HEK293 (cell line): ENCODE measurements at regions not wholly inside any gene's neighbourhood (a gene's known extent, or its start where the extent isn't known, plus 50 kb on each side); places are given as distances from the start of the nearest gene placed in this dataset.

Experiments used
- CTCF ChIA-PET: fragments of 350-600 bp; formaldehyde crosslinking; extraction: SDS; loops from one replicate; lab custom pipeline; 2021; ENCODE audit warnings: antibody characterized with exemption; lab: Yijun Ruan, JAX
- POLR2A ChIA-PET: fragments of 300-600 bp; formaldehyde crosslinking; extraction: SDS; loops from one replicate; lab custom pipeline; 2020; ENCODE audit warnings: antibody characterized with exemption, inconsistent platforms; lab: Yijun Ruan, JAX
- H3K27ac ChIP-seq: fragments of 200-500 bp; sonication (Bioruptor generic); 2 replicates; pipeline ENCODE4 v1.5.1; 2014; ENCODE audit warnings: low read depth, low read length, control low read depth, inconsistent platforms; ENCODE audit errors: extremely low read depth
- H3K36me3 ChIP-seq, 2 experiments: fragments of 200-500 bp in 1 of 2; sonication (Bioruptor generic) in 1 of 2; 1 replicate in 1 of 2; 2 replicates in 1 of 2; pipeline ENCODE4 v1.5.1; 2014 to 2017; ENCODE audit warnings: inconsistent platforms in 2 of 2, low read length in 2 of 2; ENCODE audit not compliant: control insufficient read depth in 2 of 2, insufficient read depth in 1 of 2
- H3K4me1 ChIP-seq: fragments of 200-500 bp; sonication (Bioruptor generic); 2 replicates; pipeline ENCODE4 v1.5.1; 2014; ENCODE audit warnings: mild to moderate bottlenecking, low read length, inconsistent platforms; ENCODE audit not compliant: control insufficient read depth, insufficient read depth
- H3K4me3 ChIP-seq: 2 replicates; pipeline ENCODE4 v1.5.1; 2011; ENCODE audit warnings: low read depth, mild to moderate bottlenecking, control low read depth, low read length, moderate library complexity
- H3K9me3 ChIP-seq: fragments of 200-500 bp; sonication (Bioruptor generic); 2 replicates; pipeline ENCODE4 v1.5.1; 2014; ENCODE audit warnings: low read depth, low read length, inconsistent platforms; ENCODE audit not compliant: control insufficient read depth, insufficient read depth
- GLI4 ChIP-seq: fragments of 450-650 bp; formaldehyde crosslinking; IDR thresholded peaks from 2 replicates; pipeline ENCODE4 v1.5.1; 2016; ENCODE audit warnings: missing biosample characterization, missing genetic modification characterization
- IKZF3 ChIP-seq: fragments of 450-650 bp; IDR thresholded peaks from 2 replicates; pipeline ENCODE4 v1.5.0; 2018; ENCODE audit warnings: missing biosample characterization, mild to moderate bottlenecking, missing genetic modification characterization, moderate library complexity
- KLF10 ChIP-seq: fragments of 450-650 bp; IDR thresholded peaks from 2 replicates; pipeline ENCODE4 v1.5.1; 2018; ENCODE audit warnings: missing biosample characterization, mild to moderate bottlenecking, missing genetic modification characterization
- KLF8 ChIP-seq: fragments of 450-650 bp; formaldehyde crosslinking; IDR thresholded peaks from 2 replicates; pipeline ENCODE4 v1.5.1; 2016; ENCODE audit warnings: missing biosample characterization, missing genetic modification characterization
- SETDB1 ChIP-seq: IDR thresholded peaks from one replicate; pipeline ENCODE4 v1.6.1; 2017; ENCODE audit warnings: mild to moderate bottlenecking, low read length, moderate library complexity, mixed read lengths; ENCODE audit not compliant: insufficient read length
- ZFP3 ChIP-seq: fragments of 450-650 bp; formaldehyde crosslinking; IDR thresholded peaks from 2 replicates; pipeline ENCODE4 v1.5.1; 2016; ENCODE audit warnings: low read depth, missing biosample characterization, missing genetic modification characterization
- ZNF133 ChIP-seq: fragments of 450-650 bp; formaldehyde crosslinking; IDR thresholded peaks from 2 replicates; pipeline ENCODE4 v1.5.1; 2016; ENCODE audit warnings: missing biosample characterization, missing genetic modification characterization
- ZNF211 ChIP-seq: fragments of 450-650 bp; formaldehyde crosslinking; IDR thresholded peaks from 2 replicates; pipeline ENCODE4 v1.5.1; 2016; ENCODE audit warnings: low read depth, missing biosample characterization, missing genetic modification characterization
- ZNF266 ChIP-seq: fragments of 450-650 bp; formaldehyde crosslinking; IDR thresholded peaks from 2 replicates; pipeline ENCODE4 v1.5.1; 2016; ENCODE audit warnings: missing biosample characterization, missing genetic modification characterization, low read depth
- ZNF302 ChIP-seq: fragments of 450-650 bp; formaldehyde crosslinking; IDR thresholded peaks from 2 replicates; pipeline ENCODE4 v1.5.1; 2016; ENCODE audit warnings: missing biosample characterization, missing genetic modification characterization, low read depth
- ZNF324 ChIP-seq: fragments of 450-650 bp; formaldehyde crosslinking; IDR thresholded peaks from 2 replicates; pipeline ENCODE4 v1.5.1; 2016; ENCODE audit warnings: missing biosample characterization, missing genetic modification characterization
- ZNF510 ChIP-seq: fragments of 450-650 bp; formaldehyde crosslinking; IDR thresholded peaks from 2 replicates; pipeline ENCODE4 v1.5.1; 2018; ENCODE audit warnings: mild to moderate bottlenecking, missing genetic modification characterization, missing biosample characterization; ENCODE audit not compliant: insufficient replicate concordance
- ZNF529 ChIP-seq: fragments of 450-650 bp; formaldehyde crosslinking; IDR thresholded peaks from 2 replicates; pipeline ENCODE4 v1.5.1; 2017; ENCODE audit warnings: missing genetic modification characterization, missing biosample characterization; ENCODE audit not compliant: insufficient replicate concordance
- ZNF548 ChIP-seq: fragments of 450-650 bp; formaldehyde crosslinking; IDR thresholded peaks from 2 replicates; pipeline ENCODE4 v1.5.1; 2016; ENCODE audit warnings: missing biosample characterization, missing genetic modification characterization
- ZNF585B ChIP-seq: fragments of 450-650 bp; formaldehyde crosslinking; IDR thresholded peaks from 2 replicates; pipeline ENCODE4 v1.5.1; 2016; ENCODE audit warnings: missing biosample characterization, missing genetic modification characterization
- ZXDB ChIP-seq: fragments of 450-650 bp; formaldehyde crosslinking; IDR thresholded peaks from 2 replicates; pipeline ENCODE4 v1.5.1; 2016; ENCODE audit warnings: missing biosample characterization, missing genetic modification characterization
- TF ChIP-seq, protein P1 (sequence below): fragments of 450-650 bp; formaldehyde crosslinking; IDR thresholded peaks from 2 replicates; pipeline ENCODE4 v1.5.1; 2016; ENCODE audit warnings: missing biosample characterization, missing genetic modification characterization
- TF ChIP-seq, protein P2 (sequence below): fragments of 450-650 bp; formaldehyde crosslinking; IDR thresholded peaks from 2 replicates; pipeline ENCODE4 v1.5.1; 2016; ENCODE audit warnings: missing biosample characterization, missing genetic modification characterization
- TF ChIP-seq, protein P3 (sequence below): sonication (generic); formaldehyde crosslinking; IDR thresholded peaks from 2 replicates; pipeline ENCODE4 v1.8.1; 2022; ENCODE audit warnings: mild to moderate bottlenecking, moderate library complexity, missing genetic modification reagents
- TF ChIP-seq, protein P4 (sequence below): fragments of 450-650 bp; formaldehyde crosslinking; IDR thresholded peaks from 2 replicates; pipeline ENCODE4 v1.5.0; 2017; ENCODE audit warnings: missing biosample characterization, missing genetic modification characterization, borderline replicate concordance
- TF ChIP-seq, protein P5 (sequence below): fragments of 450-650 bp; formaldehyde crosslinking; IDR thresholded peaks from 2 replicates; pipeline ENCODE4 v1.5.1; 2016; ENCODE audit warnings: missing biosample characterization, missing genetic modification characterization

DNA sequence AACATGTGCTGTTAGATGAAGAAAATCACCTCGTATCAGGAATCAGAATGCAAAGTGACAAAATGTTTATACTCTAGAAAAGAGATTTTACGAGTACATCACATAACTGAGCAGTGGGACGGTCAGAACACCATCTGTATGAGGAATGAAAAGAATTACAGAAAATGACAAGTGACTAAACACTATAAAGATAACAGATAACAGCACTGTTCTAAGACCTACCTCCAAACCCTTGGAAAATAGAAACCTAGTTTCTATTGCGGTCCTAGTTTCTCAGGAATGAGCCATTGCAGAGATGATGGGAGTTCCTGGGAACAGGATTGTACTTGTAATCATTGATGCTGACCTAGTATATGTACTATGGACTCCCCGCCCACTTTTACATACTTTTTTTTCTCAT is 839.4 kb upstream of the ADAMTS5 start:
- Histone ChIP-seq H3K27ac (no peak overlapping the region), H3K36me3 (no peaks in the 10 kb centered on the region), H3K4me1 (no peaks in the 10 kb centered on the region), H3K4me3 (no peak overlapping the region), H3K9me3 (no peaks in the 10 kb centered on the region)
- TF ChIP-seq, protein P1, sequence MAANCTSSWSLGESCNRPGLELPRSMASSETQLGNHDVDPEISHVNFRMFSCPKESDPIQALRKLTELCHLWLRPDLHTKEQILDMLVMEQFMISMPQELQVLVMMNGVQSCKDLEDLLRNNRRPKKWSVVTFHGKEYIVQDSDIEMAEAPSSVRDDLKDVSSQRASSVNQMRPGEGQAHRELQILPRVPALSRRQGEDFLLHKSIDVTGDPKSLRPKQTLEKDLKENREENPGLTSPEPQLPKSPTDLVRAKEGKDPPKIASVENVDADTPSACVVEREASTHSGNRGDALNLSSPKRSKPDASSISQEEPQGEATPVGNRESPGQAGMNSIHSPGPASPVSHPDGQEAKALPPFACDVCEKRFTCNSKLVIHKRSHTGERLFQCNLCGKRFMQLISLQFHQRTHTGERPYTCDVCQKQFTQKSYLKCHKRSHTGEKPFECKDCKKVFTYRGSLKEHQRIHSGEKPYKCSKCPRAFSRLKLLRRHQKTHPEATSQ (tag by site-specific recombination), result no peak
- TF ChIP-seq ZNF529 (tag by site-specific recombination) (no peak), ZNF324 (tag by site-specific recombination) (no peak), ZNF585B (no peak), KLF10 (tag by site-specific recombination) (no peak), GLI4 (no peak), ZNF266 (tag by site-specific recombination) (no peak), ZNF302 (tag by site-specific recombination) (no peak), ZFP3 (tag by site-specific recombination) (no peak), ZNF548 (tag by site-specific recombination) (no peak), ZNF211 (no peak), ZNF133 (tag by site-specific recombination) (no peak), IKZF3 (no peak), KLF8 (tag by site-specific recombination) (no peak), ZNF510 (tag by site-specific recombination) (no peak)
- TF ChIP-seq, protein P2, sequence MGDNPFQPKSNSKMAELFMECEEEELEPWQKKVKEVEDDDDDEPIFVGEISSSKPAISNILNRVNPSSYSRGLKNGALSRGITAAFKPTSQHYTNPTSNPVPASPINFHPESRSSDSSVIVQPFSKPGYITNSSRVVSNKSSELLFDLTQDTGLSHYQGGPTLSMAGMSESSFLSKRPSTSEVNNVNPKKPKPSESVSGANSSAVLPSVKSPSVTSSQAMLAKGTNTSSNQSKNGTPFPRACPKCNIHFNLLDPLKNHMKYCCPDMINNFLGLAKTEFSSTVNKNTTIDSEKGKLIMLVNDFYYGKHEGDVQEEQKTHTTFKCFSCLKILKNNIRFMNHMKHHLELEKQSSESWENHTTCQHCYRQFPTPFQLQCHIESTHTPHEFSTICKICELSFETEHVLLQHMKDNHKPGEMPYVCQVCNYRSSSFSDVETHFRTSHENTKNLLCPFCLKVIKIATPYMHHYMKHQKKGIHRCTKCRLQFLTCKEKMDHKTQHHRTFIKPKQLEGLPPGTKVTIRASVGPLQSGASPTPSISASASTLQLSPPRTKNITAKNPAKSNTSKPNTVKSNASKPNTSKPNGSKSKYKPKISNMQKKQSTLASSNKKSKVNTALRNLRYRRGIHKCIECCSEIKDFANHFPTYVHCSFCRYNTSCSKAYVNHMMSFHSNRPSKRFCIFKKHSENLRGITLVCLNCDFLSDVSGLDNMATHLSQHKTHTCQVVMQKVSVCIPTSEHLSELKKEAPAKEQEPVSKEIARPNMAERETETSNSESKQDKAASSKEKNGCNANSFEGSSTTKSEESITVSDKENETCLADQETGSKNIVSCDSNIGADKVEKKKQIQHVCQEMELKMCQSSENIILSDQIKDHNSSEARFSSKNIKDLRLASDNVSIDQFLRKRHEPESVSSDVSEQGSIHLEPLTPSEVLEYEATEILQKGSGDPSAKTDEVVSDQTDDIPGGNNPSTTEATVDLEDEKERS (tag by site-specific recombination), result no peak
- TF ChIP-seq, protein P3, sequence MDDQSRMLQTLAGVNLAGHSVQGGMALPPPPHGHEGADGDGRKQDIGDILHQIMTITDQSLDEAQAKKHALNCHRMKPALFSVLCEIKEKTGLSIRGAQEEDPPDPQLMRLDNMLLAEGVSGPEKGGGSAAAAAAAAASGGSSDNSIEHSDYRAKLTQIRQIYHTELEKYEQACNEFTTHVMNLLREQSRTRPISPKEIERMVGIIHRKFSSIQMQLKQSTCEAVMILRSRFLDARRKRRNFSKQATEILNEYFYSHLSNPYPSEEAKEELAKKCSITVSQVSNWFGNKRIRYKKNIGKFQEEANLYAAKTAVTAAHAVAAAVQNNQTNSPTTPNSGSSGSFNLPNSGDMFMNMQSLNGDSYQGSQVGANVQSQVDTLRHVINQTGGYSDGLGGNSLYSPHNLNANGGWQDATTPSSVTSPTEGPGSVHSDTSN (CRISPR knock-in tag), result no peak
- ChIA-PET CTCF (no interaction called here), POLR2A (no interaction called here)

DNA sequence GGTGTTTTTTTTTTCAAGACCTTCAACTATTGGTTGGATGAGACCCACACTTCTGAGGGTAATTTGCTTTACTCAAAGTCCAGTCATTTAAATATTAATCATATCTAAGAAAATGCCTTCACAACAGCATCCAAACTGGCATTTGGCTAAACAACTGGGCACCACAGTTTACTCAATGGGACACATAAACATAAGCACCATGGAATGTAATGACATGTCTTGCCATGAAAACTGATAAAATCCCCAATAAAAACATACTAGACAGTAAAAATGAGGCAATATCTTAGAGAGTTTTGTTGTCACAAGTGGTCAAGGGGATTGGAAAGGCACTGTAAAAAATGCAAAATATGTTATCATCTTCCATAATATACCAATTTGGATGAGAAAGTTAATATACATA is 838.8 kb upstream of the ADAMTS5 start:
- CTCF ChIA-PET, result no interaction called here
- POLR2A ChIA-PET, result no interaction called here
- H3K9me3 ChIP-seq, result no peaks in the 10 kb centered on the region
- H3K36me3 ChIP-seq, result no peaks in the 10 kb centered on the region
- no peak overlapping the region for H3K4me3 ChIP-seq
- H3K27ac ChIP-seq, result no peak overlapping the region
- TF ChIP-seq, protein P4, sequence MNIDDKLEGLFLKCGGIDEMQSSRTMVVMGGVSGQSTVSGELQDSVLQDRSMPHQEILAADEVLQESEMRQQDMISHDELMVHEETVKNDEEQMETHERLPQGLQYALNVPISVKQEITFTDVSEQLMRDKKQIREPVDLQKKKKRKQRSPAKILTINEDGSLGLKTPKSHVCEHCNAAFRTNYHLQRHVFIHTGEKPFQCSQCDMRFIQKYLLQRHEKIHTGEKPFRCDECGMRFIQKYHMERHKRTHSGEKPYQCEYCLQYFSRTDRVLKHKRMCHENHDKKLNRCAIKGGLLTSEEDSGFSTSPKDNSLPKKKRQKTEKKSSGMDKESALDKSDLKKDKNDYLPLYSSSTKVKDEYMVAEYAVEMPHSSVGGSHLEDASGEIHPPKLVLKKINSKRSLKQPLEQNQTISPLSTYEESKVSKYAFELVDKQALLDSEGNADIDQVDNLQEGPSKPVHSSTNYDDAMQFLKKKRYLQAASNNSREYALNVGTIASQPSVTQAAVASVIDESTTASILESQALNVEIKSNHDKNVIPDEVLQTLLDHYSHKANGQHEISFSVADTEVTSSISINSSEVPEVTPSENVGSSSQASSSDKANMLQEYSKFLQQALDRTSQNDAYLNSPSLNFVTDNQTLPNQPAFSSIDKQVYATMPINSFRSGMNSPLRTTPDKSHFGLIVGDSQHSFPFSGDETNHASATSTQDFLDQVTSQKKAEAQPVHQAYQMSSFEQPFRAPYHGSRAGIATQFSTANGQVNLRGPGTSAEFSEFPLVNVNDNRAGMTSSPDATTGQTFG (tag by site-specific recombination), result no peak
- TF ChIP-seq KLF10 (tag by site-specific recombination) (no peak), ZXDB (tag by site-specific recombination) (no peak), SETDB1 (no peak)
- TF ChIP-seq, protein P5, sequence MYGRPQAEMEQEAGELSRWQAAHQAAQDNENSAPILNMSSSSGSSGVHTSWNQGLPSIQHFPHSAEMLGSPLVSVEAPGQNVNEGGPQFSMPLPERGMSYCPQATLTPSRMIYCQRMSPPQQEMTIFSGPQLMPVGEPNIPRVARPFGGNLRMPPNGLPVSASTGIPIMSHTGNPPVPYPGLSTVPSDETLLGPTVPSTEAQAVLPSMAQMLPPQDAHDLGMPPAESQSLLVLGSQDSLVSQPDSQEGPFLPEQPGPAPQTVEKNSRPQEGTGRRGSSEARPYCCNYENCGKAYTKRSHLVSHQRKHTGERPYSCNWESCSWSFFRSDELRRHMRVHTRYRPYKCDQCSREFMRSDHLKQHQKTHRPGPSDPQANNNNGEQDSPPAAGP (tag by site-specific recombination), result no peak
- no peaks in the 10 kb centered on the region for H3K4me1 ChIP-seq
